ENCODE measurements at regions not wholly inside any gene's neighbourhood (a gene's known extent, or its start where the extent isn't known, plus 50 kb on each side); places are given as distances from the start of the nearest gene placed in this dataset.

DNA sequence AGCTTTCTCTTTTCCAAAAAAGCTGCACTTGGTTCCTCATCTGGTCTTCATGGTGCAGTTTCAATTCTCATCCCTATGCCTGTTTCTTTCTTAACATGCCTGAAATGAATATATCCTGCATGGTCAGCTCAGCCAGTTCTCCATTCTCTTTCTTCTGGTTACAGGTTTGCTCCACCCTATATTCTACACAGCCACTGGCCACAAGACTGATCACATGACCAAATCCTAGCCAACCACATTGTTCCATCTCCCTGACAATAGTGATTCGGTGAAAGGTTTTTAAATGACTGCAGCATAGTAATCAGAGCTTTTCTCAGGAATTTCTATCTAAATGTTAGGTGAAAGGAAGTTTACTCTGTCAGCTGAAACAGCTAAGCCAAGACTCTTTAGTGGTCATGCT lies 891.4 kb downstream of the METTL15 start:
- DNase-seq (ENCODE audit: extremely low read depth in 1 of 11, low read depth in 9 of 11, low spot score in 4 of 11), result no peak

- no peak for DNase-seq (ENCODE audit: extremely low read depth in 1 of 11, low read depth in 9 of 11, low spot score in 4 of 11)
Measured at GRCh38 chr11:28992996-28993395, 884.8 kb downstream of the METTL15 start.

DNA sequence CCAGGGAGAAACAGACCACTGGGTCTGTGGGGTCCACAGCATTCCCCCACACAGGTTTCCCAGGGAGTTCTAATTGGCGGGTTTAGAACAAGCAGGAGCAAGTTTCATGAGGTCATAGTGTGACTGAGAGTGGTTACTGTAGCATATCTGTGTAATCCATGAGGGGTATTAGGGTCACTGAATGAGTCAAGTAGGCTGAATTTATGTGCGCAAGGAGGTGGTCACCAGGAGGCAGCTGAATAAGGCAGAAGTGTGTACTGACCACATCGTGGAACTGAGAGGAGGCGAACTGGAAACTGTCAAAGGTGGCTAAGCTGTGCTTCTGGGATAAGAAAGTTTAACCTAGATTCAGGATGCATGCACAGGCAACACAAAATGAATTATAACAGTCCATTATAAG lies 876.0 kb downstream of the METTL15 start:
- DNase-seq (ENCODE audit: extremely low read depth in 1 of 11, low read depth in 9 of 11, low spot score in 4 of 11), result peak in 2 of 11 donors; percentile 3 to 7

DNA sequence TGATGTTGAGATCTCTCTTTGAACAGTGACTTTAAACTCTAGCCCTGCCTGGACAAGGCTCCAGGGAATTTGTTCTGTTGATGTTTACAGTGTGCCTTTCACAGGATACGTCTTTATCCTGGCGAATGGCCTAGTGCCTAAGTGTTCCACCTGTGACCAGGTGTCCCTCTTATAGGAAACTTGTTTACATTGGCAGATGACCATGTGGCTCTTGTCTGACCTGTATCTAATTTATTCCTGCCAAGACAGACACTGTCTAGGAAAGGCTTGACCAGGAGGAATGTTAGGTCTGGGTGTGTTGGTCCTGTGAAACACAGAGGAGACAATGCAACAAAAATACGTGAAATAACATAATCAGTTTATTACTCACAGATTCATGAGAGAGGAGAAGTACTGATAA lies 875.6 kb downstream of the METTL15 start:
- DNase-seq (ENCODE audit: extremely low read depth in 1 of 11, low read depth in 9 of 11, low spot score in 4 of 11), result no peak

- no peak for DNase-seq (ENCODE audit: extremely low read depth in 1 of 11, low read depth in 9 of 11, low spot score in 4 of 11)
Measured at GRCh38 chr11:28981381-28981780, 873.2 kb downstream of the METTL15 start.

GRCh38 chr11:28976801-28977145 lies 868.6 kb downstream of the METTL15 start:
- no peak for DNase-seq (ENCODE audit: extremely low read depth in 1 of 11, low read depth in 9 of 11, low spot score in 4 of 11)

GRCh38 chr11:28976012-28976800 lies 868.0 kb downstream of the METTL15 start:
- DNase-seq (ENCODE audit: extremely low read depth in 1 of 11, low read depth in 9 of 11, low spot score in 4 of 11), result no peak

DNA sequence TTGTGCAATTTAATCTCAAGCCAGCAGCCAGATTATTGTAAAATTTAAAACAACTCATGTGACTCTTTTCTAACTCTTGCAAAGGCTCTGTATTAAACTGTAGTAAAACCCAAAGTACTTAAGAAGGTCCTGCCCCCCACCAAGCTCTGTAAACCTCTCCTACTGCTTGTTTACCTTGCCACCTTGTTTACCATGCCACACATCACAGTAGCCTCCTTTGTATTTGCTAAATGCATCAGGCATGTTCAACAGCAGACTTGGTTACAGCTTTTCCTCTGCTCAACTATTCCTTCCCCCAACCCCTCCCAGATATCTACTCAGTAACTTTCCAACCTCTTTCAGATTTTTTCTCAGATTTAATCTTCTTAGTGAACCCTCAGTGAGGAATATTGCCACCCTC lies 861.6 kb downstream of the METTL15 start:
- DNase-seq (ENCODE audit: extremely low read depth in 1 of 11, low read depth in 9 of 11, low spot score in 4 of 11), result no peak

- DNase-seq (ENCODE audit: extremely low read depth in 1 of 11, low read depth in 9 of 11, low spot score in 4 of 11), result no peak
Measured at GRCh38 chr11:28966951-28967350, 858.8 kb downstream of the METTL15 start.

GRCh38 chr11:28965819-28966218 lies 857.6 kb downstream of the METTL15 start:
- no peak for DNase-seq (ENCODE audit: extremely low read depth in 1 of 11, low read depth in 9 of 11, low spot score in 4 of 11)

DNA sequence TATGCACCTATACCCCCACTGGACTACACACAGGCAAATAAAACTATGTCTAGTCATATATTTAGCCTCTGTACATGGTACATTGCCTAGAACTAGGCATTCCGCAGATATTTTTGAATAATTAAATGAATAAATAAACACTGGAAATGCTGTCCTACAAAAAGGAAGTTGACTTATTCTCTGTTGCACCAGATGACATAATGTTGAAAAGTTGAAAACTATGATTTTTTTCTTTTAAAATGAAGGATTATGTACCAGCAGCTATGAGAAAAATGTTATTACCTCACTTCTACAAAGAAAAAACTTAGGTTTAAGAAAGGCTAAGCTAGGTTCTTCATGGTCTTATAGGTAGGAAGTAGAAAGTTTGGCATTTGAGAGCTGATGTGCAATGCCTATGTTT lies 856.6 kb downstream of the METTL15 start:
- DNase-seq (ENCODE audit: extremely low read depth in 1 of 11, low read depth in 9 of 11, low spot score in 4 of 11), result no peak

DNA sequence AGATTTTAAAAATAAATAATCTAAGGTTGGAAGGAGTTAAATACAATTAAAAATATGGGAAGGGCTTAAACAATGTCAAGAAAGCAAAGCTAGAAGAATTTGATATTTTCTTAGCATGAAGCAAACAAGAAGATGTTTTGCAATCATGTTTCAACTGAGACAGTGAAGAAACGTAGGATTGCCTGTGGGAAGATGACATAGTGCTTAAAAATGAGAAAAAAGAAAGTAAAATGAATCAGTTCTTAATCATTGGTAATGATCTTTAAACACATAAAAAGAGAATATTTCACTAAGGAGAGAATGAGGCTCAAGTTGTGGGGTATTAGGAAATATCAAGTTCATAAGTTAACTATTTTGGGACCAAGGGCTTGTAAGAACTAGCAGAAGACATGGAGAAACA lies 855.0 kb downstream of the METTL15 start:
- no peak for DNase-seq (ENCODE audit: extremely low read depth in 1 of 11, low read depth in 9 of 11, low spot score in 4 of 11)

GRCh38 chr11:28962502-28962901 lies 854.3 kb downstream of the METTL15 start:
- DNase-seq (ENCODE audit: extremely low read depth in 1 of 11, low read depth in 9 of 11, low spot score in 4 of 11), result no peak

DNA sequence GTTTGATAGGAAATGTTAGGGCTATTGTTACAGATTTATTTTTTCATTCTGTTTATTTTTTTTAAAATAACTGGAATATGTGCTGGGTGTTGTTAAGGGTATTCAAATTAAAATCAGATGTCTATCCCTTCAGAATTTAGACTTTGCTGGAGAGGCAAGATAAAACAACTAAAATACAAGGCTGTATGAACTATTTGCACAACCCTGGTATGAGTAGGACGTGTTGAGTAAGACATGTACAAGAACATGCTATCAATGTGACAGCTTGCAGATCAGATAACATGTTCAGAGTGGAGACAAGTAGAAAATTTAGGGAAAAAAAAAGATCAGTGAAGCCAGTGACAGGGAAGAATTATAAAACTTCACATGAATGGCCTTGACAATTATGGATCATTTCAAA lies 853.5 kb downstream of the METTL15 start:
- DNase-seq (ENCODE audit: extremely low read depth in 1 of 11, low read depth in 9 of 11, low spot score in 4 of 11), result no peak

DNA sequence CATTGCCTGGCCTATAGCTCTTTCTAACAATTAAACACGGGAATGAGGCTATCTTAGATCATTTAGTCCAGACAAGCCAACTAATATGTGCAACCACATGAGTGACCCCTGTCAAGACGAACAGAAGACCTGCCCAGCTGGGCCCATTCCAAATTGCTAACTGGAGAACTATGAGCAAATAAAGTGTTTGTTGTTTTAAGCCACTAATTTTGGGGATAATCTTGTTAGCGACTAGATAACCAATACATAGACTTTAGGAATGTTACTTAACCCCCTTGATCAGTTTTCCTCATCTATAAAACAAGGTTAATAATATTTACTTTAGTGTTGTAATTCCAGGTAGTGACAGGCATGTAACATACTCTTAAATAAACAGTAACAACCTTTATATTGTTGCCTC lies 848.3 kb downstream of the METTL15 start:
- no peak for DNase-seq (ENCODE audit: extremely low read depth in 1 of 11, low read depth in 9 of 11, low spot score in 4 of 11)

DNA sequence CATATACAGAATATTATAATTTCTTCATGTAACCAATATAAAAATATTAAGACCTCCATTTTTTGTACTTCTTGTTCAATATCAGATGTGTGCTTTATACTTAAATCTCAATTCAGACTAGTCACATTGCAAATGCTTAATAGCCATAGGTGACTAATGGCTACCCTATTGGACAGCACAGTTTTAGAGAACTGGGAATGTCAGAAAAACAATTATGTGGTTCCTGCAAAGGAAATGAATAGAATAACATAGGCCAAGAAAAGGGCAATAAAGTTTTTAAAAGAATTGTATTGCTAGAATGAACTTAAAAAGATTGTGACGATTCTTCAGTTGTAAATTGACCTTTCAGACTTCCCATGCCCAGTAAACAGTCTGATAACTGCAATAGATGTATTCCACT lies 843.0 kb downstream of the METTL15 start:
- DNase-seq (ENCODE audit: extremely low read depth in 1 of 11, low read depth in 9 of 11, low spot score in 4 of 11), result no peak

DNA sequence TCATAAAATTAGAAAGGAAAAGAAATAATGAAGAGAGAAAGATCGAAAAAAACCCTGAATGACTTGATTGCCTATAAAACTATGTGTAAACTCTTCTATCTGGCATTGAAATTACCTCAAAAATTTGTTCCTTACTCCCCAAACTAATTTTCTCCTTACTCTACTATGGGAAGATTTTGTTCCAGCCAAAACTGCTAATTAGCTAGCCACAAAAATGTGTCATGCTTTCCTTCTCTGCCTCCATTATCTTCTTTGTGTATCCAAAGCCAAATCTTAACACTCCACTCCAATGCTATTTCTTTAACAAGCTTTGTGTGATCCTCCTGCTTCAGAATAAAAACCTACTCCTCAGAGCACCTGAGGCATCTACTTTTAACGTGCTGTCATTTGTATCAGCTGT lies 831.2 kb downstream of the METTL15 start:
- DNase-seq (ENCODE audit: extremely low read depth in 1 of 11, low read depth in 9 of 11, low spot score in 4 of 11), result no peak

GRCh38 chr11:28938091-28938490 lies 829.9 kb downstream of the METTL15 start:
- no peak for DNase-seq (ENCODE audit: extremely low read depth in 1 of 11, low read depth in 9 of 11, low spot score in 4 of 11)

DNA sequence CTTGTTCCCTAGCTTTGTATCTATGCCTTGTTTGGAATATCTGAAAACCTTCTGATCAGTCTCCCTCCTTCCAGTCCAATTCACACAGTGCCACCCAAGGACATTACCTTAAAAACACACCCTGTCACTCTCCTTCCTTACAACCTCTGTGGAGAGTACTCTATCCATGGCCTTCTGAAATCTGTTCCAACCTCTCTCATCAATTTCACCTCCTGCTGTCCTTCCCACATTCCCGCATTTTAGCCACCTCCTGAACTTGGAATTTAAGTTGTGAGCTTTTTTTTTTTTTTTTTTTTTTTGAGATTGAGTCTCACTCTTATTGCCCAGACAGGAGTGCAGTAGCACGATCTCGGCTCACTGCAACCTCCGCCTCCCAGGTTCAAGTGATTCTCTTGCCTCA lies 824.8 kb downstream of the METTL15 start:
- DNase-seq (ENCODE audit: extremely low read depth in 1 of 11, low read depth in 9 of 11, low spot score in 4 of 11), result no peak

DNA sequence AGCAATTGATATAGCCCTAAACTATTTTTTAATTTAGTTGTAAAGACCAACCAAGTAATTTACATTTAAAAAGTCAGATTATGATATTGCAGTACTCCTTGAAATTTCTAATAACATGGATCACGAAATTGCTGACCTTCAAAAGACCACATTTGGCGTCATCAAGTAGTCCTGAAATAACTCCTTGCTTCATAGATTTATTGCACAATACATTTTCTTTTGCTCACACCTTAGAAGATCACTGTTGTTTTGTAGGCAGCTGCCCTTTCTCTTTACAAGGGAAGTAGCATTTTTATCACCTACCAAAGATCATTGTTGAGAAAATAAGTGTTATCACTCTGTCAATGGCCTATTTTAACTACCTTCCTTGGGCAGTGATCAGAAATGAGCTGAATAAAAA lies 815.8 kb downstream of the METTL15 start:
- DNase-seq (ENCODE audit: extremely low read depth in 1 of 11, low read depth in 9 of 11, low spot score in 4 of 11), result no peak

DNA sequence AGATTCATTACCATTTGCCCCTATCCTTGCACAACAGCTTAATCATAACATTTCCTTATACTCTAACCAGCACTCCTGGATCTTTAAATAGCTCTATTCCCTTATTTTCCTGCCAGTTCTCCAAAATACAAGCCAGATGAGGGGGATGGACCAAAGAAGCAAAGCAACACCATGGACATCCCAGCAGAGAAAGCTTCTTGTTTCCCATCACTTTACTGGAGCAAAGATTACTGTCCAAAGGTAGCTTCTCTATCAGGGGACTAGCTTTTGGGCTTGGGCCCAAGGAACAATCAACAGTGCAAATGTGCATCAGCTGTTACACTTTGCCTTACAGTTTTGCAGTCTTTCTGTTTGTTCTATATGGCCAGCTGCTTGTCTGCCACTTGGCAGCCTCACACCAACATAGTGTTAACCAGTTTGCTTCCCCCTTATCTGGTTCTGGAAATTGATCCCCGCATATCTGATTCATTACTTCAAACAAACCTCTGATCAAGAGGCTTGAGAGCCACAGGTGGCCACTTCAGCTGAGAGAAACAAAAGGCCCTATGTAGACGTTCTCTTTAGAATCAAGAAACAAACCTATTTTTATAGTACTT lies 814.3 kb downstream of the METTL15 start:
- DNase-seq (ENCODE audit: extremely low read depth in 1 of 11, low read depth in 9 of 11, low spot score in 4 of 11), result no peak
